IMR-90 (cell line): ENCODE measurements at regions not wholly inside any gene's neighbourhood (a gene's known extent, or its start where the extent isn't known, plus 50 kb on each side); places are given as distances from the start of the nearest gene placed in this dataset.
A peak's percentile ranks its signal among the peaks of the same experiment; 100 is the strongest.

ENCODE experiments used
- CTCF ChIP-seq: conservative IDR thresholded peaks from 2 replicates; pipeline ENCODE4 v1.5.1; 2012; ENCODE audit warnings: mild to moderate bottlenecking, low read depth, low read length, improper control_type of control experiment
- ELK1 ChIP-seq: fragments of 150-350 bp; IDR thresholded peaks from 2 replicates; pipeline ENCODE4 v1.6.1; 2016; ENCODE audit warnings: low read depth, mild to moderate bottlenecking, low read length, moderate library complexity, borderline replicate concordance
- MXI1 ChIP-seq: IDR thresholded peaks from 2 replicates; pipeline ENCODE4 v1.6.1; 2012; ENCODE audit warnings: low read depth, mild to moderate bottlenecking, low read length, moderate library complexity, borderline replicate concordance
- POLR2A ChIP-seq: IDR thresholded peaks from 2 replicates; pipeline ENCODE4 v1.6.1; 2012; ENCODE audit warnings: mild to moderate bottlenecking, low read depth, low read length
- RAD21 ChIP-seq: IDR thresholded peaks from 2 replicates; pipeline ENCODE4 v1.6.1; 2012; ENCODE audit warnings: low read length, improper control_type of control experiment
- RFX5 ChIP-seq: IDR thresholded peaks from 2 replicates; pipeline ENCODE4 v1.8.0; 2012; ENCODE audit warnings: low read depth, mild to moderate bottlenecking, low read length, moderate library complexity
- SMC3 ChIP-seq: fragments of 150-350 bp; IDR thresholded peaks from 2 replicates; pipeline ENCODE4 v1.6.1; 2016; ENCODE audit warnings: low read depth, mild to moderate bottlenecking, antibody characterized with exemption, low read length, moderate library complexity
- USF2 ChIP-seq: fragments of 150-350 bp; IDR thresholded peaks from 2 replicates; pipeline ENCODE4 v1.6.1; 2017; ENCODE audit warnings: mild to moderate bottlenecking, antibody characterized with exemption, low read length, low read depth

- TF ChIP-seq CTCF = 0 out of 2 replicates have a peak, but pooled peaks have one; percentile 5
- no peak for TF ChIP-seq USF2
- no peak for TF ChIP-seq POLR2A
- no peak for TF ChIP-seq SMC3
- no peak for TF ChIP-seq RAD21
- no peak for TF ChIP-seq RFX5
- no peak for TF ChIP-seq ELK1
- TF ChIP-seq MXI1 = no peak
Measured at GRCh38 chr17:15091825-15092224, 173.3 kb downstream of the PMP22 start.
